Stimulated activated CD4-positive, alpha-beta T cell treated with anti-CD3 and anti-CD28 coated beads, TNF-alpha, amount 100 ng/mL, for 24 hours (primary cell): ENCODE measurements at regions not wholly inside any gene's neighbourhood (a gene's known extent, or its start where the extent isn't known, plus 50 kb on each side); places are given as distances from the start of the nearest gene placed in this dataset.

Source experiments
- DNase-seq, 3 experiments: peaks; one replicate each; pipeline ENCODE4 v3.0.0-alpha.2; 2020; ENCODE audit warnings: low read depth in 3 of 3

DNA sequence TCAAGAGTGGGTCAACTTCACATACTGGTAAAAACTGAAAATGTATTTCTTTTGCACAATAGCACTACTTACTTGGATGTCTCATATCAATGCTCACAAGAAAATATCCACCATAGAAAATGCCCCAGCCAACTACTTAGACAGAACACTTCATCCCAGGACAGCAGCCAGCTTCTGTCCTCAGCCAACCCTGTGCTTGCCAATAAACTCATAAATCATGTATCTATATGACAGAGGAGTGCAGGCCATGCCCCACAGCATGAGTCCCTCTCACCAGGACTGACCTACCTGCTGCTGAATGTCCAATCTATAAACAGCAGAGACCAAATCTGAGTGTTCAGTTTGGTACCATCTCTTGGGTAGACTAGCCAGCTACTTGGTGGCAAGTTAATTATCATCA, 179.3 kb downstream of the OMA1 start:
- no peak for DNase-seq

DNA sequence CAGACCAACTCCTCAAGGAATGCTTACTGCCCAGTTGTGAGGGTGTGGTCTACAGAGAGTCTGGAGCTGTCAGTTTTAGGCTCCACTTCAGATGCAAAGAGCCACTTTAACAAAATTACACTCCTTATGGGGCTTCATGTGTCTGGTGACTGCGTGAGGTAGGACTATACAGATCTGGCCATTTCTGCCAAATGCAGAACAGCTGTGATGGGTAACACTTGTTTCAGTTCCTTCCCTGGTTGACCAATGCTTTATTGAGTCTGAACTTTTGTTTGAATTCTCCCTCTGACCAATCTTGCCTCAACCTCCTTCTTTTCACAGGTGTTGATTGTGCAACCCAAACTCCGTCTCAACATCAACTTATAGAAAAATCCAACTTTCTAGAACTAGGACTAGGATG, 181.2 kb downstream of the OMA1 start:
- DNase-seq: no peak

DNA sequence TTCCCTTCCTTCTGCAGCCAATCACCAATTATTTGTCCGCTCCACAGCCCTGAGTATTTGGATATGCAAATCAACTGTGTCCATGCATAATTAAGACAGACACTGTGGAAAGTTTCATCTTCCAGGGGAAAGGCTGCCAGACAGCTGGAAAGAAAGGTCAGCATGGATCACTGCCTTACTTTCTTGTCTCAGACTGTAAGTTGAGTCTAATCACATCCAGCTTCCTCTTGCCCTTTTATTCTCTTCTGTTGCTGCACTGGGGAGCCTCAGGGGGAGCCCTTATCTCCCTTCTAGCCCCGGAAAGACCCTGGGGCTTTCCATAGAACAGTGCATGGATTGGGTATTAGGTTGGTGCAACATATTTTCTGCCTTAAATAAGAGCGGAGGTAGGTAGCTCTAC, 182.9 kb downstream of the OMA1 start:
- no peak for DNase-seq

DNA sequence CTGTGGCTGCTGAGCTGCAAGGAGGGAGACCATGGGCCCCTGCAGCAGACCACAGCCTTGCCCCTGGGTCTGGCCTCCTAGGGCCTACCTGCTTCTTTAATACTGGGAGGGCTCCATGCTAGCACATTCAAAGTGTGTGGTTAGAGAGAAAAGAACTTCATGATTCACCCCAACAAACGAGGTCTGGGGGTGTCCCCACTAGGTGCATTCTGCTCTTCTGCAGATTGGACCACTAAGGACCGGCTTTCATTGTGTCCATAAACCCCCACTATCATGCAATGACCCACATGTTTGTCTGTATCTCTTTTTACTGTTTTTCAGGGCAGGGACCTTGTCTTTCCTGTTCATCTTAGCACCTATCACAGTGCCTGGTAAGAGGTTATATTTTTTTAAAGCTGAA, 185.4 kb downstream of the OMA1 start:
- no peak for DNase-seq

DNA sequence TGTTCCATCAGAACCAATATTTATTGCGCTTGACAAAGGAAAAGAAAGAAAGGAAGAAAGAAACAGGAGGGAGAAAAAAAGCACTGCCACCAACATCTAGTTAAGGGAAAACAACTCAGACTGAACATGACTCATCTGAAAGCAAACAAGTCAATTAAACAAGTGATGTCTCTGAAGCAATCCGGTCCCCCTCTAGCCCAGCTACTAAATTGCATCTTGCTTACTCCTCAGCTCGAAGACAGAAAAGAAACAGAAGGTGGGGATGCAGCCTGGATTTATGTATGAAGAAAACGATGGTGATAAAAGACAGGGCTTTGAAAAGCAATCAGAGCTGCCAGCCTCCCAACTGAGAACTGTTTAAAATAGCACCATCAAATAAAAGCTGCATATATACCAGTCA, 188.2 kb downstream of the OMA1 start:
- DNase-seq: no peak

DNA sequence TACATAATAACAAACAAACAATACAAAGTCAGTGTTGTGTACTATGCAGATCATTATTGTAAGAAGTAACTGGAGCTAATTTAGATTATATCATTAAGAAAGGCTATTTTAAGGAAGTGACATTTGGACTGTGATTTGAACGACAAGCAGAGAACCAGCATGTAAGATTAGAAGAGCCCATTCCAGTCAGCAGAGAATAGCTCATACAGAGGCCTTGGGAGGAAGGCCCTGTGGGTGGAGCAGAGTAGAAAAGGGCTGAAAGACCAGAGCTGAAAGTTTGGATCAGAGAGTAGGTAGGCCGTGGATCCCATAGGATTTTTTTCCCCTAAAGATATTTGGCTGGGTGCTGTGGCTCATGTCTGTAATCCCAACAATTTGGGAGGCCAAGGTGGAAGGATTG, 190.1 kb downstream of the OMA1 start:
- DNase-seq: no peak

DNA sequence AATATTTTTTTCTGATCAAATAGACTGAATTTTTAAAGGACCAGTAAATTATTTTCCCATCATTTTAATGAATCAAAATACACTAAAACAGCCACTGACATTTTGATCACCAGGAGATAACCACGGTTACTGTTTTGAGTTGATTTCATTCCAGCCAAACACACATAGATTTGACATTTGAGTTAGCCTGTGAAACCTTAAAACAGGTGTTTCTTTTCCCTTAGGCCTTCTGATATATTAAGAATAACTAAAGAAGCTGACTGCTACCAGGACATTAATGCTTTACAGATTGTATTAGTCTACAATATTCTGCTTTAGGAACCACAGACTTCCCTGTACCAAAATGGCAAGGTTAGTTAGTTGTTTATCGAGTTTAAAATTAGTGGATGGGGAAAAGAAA, 193.4 kb downstream of the OMA1 start:
- no peak for DNase-seq

DNA sequence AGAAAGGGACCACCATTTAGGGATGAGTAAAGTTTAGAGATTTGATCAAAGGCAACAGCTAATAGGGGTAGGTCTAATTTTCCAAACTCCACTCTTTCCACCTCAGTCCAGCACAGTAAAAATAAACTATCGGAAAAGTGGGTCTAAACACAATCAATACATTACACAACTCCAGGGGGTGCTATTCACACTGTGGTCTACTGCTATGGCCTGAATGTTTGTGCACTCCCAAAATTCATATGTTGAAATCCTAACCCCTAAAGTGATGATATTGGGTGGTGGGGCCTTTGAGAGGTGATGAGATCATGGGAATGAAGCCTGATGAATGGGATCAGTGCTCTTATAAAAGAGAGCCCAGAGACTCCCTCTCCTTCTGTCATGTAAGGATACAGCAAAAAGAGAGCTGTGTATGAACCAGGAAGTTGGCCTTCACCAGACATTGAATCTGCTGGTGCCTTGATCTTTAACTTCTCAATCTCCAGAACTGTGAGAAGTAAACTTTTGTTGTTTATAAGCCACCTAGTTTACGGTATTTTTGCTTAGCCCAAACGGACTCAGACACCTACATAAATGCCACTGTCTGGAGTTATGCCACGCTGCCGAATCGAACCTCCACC, 193.9 kb downstream of the OMA1 start:
- no peak for DNase-seq

DNA sequence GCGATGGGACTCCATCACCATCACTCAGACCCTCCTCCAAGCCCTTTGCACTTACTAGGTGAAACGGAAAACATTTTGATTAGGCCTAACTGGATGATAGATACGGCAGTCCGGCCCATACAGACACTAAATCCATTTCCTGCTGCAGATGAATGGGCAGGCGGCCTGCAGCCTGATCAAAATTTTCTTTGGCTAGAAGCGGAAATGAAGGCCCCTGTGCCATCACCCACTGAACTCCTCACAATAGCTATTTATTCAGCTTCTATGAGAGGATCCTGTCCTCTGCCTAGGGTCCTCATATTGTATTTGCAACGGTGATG, 200.5 kb downstream of the OMA1 start:
- DNase-seq: no peak

DNA sequence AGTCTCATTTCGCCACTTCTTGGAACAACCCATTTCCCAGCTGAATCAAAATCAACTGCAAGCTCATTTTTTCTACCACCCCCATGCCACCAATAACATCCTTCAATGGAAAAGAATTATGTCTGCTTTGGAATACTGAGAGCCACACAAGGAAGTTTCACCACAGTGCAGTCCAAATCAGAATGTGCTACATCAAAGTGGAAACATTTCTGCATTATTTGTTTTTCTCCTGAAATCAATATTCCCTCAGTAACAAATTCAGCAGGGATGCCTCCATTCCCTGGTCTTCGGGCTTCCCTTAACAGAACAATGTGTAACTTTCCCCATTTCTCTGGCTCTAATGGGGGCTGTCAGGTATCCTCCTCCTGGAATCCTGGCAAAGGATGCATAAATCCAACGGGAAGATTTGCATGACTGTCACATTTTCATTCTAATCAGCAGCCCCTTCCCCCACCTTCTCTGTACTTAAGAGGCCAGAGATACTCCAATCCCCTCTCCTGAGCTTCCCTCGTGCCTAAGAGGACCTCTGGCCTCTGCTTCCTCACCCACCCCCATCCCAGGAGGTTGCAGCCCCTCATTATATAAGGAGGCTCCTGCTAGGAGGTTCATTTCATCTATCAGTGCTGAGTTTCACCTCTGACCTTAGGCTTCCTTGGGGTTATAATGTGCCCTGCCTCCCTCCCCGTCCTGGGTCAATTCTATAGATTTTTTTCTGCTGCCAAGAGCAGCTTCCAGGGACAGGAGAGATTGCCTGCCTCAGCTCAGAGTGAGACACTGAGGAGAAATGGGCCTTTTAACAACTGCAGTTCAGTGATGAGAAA, 201.1 kb downstream of the OMA1 start:
- no peak for DNase-seq

DNA sequence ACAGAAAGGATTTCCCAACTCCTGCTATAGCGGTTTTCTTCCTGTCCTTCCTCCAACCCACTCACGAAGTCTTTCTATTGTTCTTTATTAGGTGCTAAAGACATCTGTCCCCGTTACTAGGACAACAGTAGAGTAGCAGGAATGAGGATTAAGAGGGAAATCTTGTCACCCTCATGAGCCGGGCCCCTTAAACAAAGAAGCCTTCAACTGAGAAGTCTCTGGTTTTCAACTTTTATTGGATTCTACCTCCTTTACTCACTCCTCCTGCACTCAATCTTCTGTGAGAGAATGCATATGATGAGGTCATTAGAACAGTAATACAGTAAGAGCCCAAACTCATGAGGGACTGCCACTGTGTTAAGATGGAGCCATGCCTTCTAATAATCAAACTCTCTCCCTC, 206.3 kb downstream of the OMA1 start:
- no peak for DNase-seq

DNA sequence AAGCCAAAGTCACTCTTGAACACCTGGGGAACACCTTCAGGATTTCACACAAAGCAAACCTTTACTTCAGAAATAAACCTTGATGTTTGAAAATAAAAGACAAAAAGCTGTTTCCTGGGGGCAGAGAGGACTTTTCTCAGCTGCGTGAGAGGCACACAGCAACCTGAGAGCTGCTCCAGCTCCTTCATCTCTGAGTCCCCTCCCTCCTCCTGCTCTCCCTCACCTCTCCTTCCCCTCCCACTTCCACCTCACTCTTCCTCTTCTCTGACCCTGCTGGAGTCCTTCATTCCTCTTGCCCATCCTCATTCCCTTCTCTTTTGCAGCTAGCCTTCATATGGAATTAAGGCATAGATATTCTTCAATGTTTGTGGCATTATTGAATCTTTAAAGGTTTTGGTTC, 208.4 kb downstream of the OMA1 start:
- DNase-seq: no peak

DNA sequence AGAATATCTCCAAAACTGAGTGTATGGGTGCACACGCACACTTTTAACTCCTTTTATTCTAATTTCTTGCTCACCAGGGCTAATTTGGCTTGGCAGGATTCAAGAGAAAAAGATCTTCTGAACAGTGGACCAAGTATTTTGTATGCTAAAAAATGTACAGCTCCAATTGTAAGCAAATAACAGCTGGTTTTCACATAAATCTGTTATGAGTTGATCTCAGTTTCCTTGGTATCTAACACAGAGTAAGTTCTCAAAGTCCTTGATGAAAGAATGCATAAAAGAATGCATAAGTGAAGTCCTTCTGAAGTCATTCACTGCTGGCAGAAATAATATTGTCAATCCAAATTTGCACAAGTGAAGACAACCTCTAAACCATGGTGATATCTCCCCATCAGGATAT, 213.0 kb downstream of the OMA1 start:
- no peak for DNase-seq

DNA sequence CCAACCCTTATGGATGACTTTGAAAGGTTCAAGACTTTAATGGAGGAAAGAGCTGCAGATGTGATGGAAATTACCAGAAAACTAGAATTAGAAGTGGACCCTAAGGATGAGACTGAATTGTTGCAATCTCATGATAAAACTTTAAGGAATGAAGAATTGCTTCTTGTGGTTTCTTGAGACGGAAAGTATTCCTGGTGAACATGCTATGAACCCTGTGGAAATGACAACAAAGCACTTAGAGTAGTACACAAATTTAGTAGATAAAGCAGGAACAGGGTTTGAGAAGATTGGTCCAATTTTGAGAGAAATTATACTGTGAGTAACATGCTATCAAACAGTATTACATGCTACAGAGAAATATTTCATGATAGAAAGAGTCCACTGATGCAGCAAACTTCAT, 215.4 kb downstream of the OMA1 start:
- no peak for DNase-seq

DNA sequence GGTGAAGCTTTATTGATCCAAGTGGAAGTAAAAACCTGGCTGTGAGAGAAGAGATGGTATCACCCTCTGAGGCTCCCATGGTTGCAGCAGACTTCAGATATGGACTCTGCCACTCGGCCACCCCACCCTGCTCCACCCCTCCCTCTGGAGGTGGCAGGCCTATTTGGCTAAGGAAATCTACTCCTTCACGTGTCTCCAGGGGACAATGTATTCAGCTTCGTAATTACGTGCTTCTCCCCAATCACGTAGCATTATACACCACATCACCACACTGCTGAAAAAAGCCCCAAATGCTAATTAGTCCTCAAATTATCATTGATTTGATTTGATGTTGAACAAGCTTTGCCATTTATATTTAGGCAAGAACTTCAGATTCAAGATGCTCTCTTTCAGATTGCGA, 220.7 kb downstream of the OMA1 start:
- no peak for DNase-seq

DNA sequence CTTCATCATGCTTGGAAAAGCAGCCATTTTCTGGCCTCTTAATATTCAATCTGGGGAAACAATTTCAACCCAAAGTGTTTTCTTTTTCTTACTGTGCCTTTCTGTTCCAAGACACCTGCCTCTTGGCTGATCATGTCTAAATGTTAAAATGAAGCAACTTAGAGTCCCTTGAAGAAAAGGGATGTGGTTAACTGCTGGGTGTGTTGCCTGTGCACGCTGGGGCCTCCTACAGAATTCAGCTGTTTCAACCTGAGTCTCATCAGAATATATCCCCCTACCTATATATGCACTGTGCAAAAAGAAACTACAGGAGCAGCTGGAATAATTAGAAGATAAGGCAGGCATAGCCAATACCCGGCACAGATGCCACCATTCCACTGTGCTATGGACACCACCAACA, 222.0 kb downstream of the OMA1 start:
- no peak for DNase-seq

DNA sequence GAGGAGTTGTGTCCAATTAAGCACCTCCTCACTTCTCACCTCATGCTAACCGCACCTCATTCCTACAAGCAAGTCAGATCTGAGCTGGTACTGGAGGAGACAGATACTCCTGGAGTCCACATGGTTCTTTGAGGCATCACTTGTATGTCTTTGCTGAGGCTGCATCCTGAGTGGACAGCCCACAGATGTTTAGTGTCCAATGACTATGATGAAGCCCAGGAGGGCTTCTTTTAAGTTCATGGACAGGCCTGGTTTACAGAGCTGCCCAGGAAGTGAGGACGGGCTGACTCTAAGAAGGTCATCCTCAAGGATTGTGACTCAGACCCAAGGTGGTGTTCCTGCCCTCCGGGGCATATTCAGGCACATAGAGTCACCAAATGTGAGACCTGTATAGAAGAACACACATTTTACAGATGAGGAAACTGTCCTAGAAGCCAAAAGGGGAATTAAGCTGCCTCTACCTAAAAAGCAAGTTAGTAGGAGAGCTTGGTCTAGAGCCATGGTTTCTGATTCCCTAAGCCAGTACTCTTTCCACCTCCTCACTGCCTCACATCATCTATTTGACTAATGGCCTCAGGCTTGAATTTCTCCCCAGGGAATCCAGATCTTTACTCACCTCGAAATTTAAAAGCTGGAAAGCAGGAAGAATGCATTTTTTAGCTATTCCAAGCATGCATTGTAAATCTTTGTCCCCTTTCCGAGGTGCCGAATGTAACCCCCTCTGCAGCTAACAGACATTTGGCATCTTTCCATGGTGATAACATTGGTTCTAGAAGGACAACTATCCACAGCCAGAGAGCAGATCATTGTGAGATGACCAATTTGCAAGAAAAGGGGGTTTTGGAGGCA, 228.1 kb downstream of the OMA1 start:
- DNase-seq: no peak

DNA sequence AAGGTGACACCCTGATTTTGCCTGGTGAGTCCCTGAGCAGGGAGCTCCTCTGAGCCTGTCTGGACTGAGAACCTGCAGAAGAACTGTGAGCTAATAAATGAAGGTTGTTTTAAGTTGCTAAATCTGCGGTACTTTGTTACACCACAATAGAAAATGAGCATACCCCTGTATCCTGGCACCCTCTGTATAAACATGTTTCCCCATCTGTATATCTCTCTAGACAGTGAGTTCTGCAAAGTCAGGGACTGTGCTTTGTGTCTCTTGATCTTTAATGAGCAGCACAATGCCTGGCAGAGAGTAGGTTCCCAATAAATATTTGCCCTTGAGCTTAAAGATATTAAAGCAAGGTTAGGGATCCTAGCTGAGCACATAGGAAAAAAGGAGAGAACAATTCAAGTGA, 228.8 kb downstream of the OMA1 start:
- no peak for DNase-seq

DNA sequence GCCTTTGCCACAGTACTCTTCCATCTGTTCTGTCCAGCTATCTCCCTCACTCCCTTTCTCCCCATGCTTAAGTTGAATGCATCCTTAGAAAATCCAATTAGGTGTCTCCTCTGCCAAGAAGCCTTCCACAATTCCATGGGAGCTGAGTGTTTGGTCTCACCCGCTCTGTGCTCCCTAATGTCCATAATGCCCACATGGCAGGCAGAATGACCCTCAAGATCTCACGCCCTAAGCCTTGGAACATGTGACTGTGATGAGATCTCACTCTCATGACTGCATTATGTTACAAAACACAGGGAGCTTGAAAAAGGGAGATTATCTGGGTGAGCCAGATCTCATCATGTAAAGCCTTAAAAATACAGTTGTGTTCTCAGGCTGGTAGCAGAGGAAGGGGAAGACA, 229.4 kb downstream of the OMA1 start:
- DNase-seq: no peak

DNA sequence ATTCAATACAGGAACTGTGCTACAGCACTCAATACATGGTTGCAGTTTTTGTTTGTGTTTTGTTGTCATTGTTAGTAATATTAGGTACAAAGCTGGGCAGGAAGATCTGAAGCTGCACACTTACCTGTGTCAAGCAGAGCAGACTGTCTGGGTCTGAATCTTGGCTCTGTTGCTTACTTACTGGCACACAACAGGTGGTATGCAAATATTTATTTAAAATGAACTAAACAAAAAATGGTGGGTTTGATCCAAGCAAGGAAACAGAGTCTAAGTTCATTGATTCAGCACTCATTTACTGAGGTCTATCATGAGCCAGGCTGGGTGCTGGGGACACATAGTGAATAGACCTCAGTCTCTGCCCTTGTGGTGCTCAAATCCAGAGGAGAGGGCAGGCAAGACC, 230.4 kb downstream of the OMA1 start:
- DNase-seq: no peak

DNA sequence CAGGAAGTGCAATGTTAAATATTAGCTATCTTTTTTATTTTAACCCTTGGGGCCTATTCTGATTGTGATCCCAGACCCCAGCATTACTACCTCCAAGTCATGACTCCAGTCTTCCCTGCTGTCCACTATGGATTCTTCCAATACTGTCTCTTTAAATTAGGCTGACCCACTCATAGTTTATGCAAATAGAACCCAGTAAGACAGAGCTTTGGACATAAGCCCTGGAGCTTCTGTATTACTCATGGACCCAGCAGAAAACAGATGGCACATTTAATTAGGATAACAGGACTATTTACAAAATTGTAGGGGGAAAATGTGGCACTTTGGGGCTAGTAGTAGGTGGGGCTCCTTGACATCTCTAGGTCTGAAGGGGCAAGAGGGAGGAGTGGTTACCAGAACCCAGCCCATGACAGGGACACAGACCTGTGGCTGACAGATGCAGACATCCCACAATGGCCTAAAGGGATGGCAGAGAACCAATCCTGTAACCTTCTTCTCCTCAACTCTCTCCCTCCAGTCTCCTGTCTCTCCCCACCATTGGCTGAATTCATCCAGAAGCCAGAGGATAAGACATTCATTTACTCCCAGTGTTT, 233.5 kb downstream of the OMA1 start:
- no peak for DNase-seq

DNA sequence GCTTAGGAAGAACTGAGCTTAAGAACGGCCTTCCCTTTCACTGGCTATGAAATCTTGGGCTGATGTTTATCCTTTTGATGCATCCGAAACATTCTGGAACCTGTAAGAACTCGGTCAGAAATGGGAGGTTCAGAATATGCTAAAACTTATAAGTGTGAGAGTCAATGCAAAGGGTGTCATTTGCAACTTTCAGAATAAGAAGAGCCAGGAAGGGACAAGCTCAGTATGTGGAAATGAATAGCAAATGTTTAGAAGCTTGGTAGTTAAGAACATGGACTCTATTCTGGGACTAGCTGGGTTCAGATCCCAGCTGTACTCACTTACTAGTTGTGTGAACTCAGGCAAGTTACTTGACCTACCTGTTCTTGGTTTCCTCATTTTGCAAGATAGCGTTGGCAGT, 234.1 kb downstream of the OMA1 start:
- DNase-seq: no peak

DNA sequence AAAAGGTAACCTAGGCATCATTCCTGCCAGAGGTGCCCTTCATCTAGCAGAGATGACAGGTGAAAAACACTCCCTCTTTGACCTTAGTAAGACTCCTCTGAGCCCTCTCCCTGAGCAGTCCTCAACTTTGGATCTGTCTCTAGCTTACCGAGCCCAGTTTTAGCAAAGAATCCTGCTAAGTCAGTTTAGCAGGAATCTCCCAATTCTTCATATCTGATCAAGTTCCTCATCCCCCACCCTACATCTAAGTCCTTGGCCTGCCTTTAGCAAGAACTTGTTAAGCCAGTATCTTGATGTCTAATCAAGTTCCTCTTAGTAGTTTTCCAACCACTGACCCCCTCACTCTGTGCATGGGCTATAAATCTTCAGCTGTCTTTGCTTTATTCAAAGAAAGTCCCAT, 235.6 kb downstream of the OMA1 start:
- no peak for DNase-seq
